Activated naive CD8-positive, alpha-beta T cell treated with anti-CD3 and anti-CD28 coated beads for 36 hours (primary cell): ENCODE measurements at regions not wholly inside any gene's neighbourhood (a gene's known extent, or its start where the extent isn't known, plus 50 kb on each side); places are given as distances from the start of the nearest gene placed in this dataset.
"Not testable (repeated sequence)": the region's sequence is repeated elsewhere in the genome, so short reads cannot be mapped to it uniquely, and the experiment has no call there.

Experiments used
- DNase-seq: peaks from one replicate; pipeline ENCODE4 v3.0.0; 2021
- H3K27ac Mint-ChIP-seq: one replicate; pipeline ENCODE4 v1.8.0; 2022; ENCODE audit warnings: mild to moderate bottlenecking, moderate library complexity, mixed read lengths
- H3K27me3 Mint-ChIP-seq: one replicate; pipeline ENCODE4 v1.8.0; 2022; ENCODE audit warnings: mild to moderate bottlenecking, mixed read lengths
- H3K36me3 Mint-ChIP-seq: one replicate; pipeline ENCODE4 v1.8.0; 2021; ENCODE audit warnings: mild to moderate bottlenecking, mixed read lengths
- H3K4me1 Mint-ChIP-seq: one replicate; pipeline ENCODE4 v1.8.0; 2021; ENCODE audit warnings: mixed read lengths
- H3K4me3 Mint-ChIP-seq: one replicate; pipeline ENCODE4 v1.8.0; 2022; ENCODE audit warnings: mild to moderate bottlenecking, moderate library complexity, mixed read lengths
- H3K9me3 Mint-ChIP-seq: one replicate; pipeline ENCODE4 v1.8.0; 2022; ENCODE audit warnings: mixed read lengths

GRCh38 chr21:31530897-31531705 lies 128.4 kb upstream of the SOD1 start:
- Mint-ChIP-seq H3K36me3 (no peaks in the 10 kb centered on the region), H3K4me1 (peaks cover 3% of the 10 kb centered on the region), H3K9me3 (no peaks in the 10 kb centered on the region), H3K27me3 (no peaks in the 10 kb centered on the region), H3K4me3 (no peak overlapping the region), H3K27ac (no peak overlapping the region)
- no peak for DNase-seq

DNA sequence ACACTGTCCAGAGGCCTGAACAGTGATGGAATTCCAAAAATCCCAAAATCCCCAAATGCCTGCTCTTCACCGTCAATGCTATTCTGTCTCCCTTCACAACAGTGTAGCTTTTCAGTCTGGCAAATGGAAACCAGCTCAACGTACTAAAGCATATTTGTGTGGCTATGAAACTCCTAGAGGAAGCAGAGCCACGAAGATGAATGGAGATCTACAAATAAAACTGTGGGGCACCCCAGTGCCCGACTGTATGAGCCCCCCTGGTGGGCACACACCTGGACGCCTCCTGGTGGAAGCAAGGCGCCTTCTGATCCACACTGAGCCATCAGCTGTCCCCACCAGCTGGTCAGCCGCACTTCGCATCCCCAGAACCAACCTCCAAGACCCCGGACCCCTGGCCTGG lies 129.1 kb upstream of the SOD1 start:
- Mint-ChIP-seq H3K36me3 (no peaks in the 10 kb centered on the region), H3K4me3 (no peak overlapping the region), H3K4me1 (peaks cover 4% of the 10 kb centered on the region), H3K9me3 (no peaks in the 10 kb centered on the region), H3K27ac (no peak overlapping the region), H3K27me3 (no peaks in the 10 kb centered on the region)
- DNase-seq, result no peak

DNA sequence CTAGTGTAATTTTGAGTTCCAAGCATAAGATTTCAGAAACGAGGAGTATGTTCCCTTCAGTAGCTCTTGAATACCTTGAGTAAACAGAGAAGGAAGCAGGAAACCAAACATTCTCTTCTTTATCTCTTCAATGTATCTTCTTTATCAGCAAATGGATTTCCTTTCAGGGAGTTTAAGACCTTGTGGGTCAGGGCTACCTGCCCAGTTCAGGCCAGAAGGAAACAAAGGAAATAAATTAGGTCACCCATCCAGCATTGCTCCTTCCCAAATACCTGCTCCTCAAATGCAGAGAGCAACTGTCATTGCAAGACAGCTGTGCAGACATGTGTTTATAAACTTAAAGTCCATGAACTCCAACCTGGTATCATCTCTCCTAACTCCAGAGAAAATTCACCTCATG lies 130.1 kb upstream of the SOD1 start:
- Mint-ChIP-seq H3K9me3 (no peaks in the 10 kb centered on the region), H3K27ac (no peak overlapping the region), H3K27me3 (no peaks in the 10 kb centered on the region), H3K4me1 (peaks cover 4% of the 10 kb centered on the region), H3K4me3 (no peak overlapping the region), H3K36me3 (no peaks in the 10 kb centered on the region)
- DNase-seq, result no peak

DNA sequence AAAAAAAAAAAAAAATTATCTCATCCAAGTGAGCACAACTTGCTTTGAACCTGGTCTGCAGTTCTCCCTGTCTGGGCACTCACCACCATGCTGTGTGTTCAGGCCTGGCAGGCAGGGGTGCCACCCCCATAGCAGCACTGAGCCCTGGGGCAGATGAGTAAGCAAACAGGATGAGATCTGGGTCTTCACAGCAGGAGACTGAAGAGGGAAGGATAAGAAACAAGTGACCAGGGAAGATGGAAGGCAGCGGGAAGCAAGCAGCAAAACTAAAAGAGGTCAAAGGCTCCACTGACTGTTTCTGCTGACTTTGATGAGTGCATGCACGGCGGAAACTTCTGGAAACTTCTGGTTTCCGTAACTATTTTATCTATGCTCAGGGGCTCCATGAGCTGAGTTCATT lies 133.5 kb upstream of the SOD1 start:
- Mint-ChIP-seq H3K4me1 (peaks cover 4% of the 10 kb centered on the region), H3K9me3 (no peaks in the 10 kb centered on the region), H3K36me3 (no peaks in the 10 kb centered on the region), H3K27me3 (no peaks in the 10 kb centered on the region), H3K27ac (no peak overlapping the region), H3K4me3 (no peak overlapping the region)
- DNase-seq, result no peak

GRCh38 chr21:31524140-31524539 lies 135.4 kb upstream of the SOD1 start:
- Mint-ChIP-seq H3K27me3 (no peaks in the 10 kb centered on the region), H3K4me3 (no peak overlapping the region), H3K27ac (no peak overlapping the region), H3K36me3 (no peaks in the 10 kb centered on the region), H3K4me1 (peaks cover 1% of the 10 kb centered on the region), H3K9me3 (no peaks in the 10 kb centered on the region)
- DNase-seq, result no peak

DNA sequence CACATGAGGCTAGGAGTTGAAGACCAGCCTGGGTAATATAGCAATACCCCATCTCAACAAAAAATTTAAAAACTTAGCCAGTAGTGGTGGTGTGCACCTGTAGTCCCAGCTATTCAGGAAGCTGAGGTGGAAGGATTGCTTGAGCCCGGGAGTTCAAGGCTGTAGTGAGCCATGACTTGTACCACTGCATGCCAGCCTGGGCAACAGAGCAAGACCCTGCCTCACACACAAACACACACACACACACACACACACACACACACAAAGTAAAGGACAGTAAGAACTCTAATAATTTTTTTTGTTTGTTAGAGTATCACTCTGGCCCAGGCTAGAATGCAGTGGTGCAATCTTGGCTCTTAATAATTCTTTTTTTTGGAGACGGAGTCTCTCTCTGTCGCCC lies 138.0 kb upstream of the SOD1 start:
- Mint-ChIP-seq H3K27ac (no peak overlapping the region), H3K36me3 (no peaks in the 10 kb centered on the region), H3K9me3 (no peaks in the 10 kb centered on the region), H3K27me3 (peaks cover under 1% of the 10 kb centered on the region), H3K4me1 (peaks cover 6% of the 10 kb centered on the region), H3K4me3 (no peak overlapping the region)
- DNase-seq, result no peak

GRCh38 chr21:31520561-31521098 lies 138.9 kb upstream of the SOD1 start:
- Mint-ChIP-seq H3K36me3 (no peaks in the 10 kb centered on the region), H3K27ac (no peak overlapping the region), H3K27me3 (peaks cover 3% of the 10 kb centered on the region), H3K4me3 (no peak overlapping the region), H3K4me1 (peaks cover 4% of the 10 kb centered on the region), H3K9me3 (no peaks in the 10 kb centered on the region)
- DNase-seq, result no peak

- Mint-ChIP-seq H3K4me1 (peaks cover 4% of the 10 kb centered on the region), H3K27ac (no peak overlapping the region), H3K27me3 (peaks cover 3% of the 10 kb centered on the region), H3K36me3 (no peaks in the 10 kb centered on the region), H3K9me3 (no peaks in the 10 kb centered on the region), H3K4me3 (no peak overlapping the region)
- DNase-seq, result no peak
Observed at GRCh38 chr21:31518580-31518979, 140.9 kb upstream of the SOD1 start.

DNA sequence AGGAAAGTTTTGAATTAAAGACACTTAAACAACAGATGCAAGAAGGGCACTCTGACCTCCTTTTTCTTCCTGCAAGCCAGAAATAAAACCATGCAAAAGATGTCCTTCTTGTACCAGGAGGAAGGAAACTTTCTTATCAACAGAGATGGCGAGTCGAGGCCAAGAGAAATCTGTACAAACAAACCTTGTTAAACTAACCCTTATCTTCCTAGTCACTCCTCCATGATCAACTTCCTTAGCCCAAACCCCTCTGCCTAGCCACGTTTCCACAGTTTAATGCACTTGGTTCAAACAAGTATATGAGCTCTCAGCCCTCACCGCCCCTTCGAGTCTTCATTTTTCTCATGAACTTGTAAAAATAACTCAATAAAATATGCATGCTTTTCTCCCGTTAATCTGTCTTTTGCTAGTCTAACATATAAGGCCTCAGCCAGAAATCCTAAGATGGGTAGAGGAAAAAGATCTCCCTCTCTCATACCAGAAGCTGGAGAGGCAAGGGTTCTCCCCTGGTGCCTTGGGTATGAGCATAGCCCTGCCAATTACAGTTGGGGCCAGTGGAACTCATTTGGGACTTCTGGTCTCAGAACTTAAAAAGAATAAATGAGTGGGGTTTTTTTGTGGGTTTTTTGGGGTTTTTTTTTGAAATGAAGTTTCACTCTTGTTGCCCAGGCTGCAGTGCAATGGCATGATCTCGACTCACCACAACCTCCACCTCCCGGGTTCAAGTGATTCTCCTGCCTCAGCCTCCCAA lies 141.7 kb upstream of the SOD1 start:
- no peak for DNase-seq
- H3K4me1 Mint-ChIP-seq, result peaks cover 4% of the 10 kb centered on the region
- no peak overlapping the region for H3K27ac Mint-ChIP-seq
- no peaks in the 10 kb centered on the region for H3K9me3 Mint-ChIP-seq
- H3K4me3 Mint-ChIP-seq, result no peak overlapping the region
- H3K27me3 Mint-ChIP-seq, result peaks cover 3% of the 10 kb centered on the region
- H3K36me3 Mint-ChIP-seq, result no peaks in the 10 kb centered on the region

GRCh38 chr21:31515253-31515652 lies 144.2 kb upstream of the SOD1 start:
- DNase-seq, result no peak
- Mint-ChIP-seq H3K4me1 (peaks cover 5% of the 10 kb centered on the region), H3K27me3 (peaks cover 3% of the 10 kb centered on the region), H3K4me3 (no peak overlapping the region), H3K9me3 (no peaks in the 10 kb centered on the region), H3K36me3 (no peaks in the 10 kb centered on the region), H3K27ac (no peak overlapping the region)

- Mint-ChIP-seq H3K4me1 (peaks cover 9% of the 10 kb centered on the region), H3K27me3 (peaks cover 3% of the 10 kb centered on the region), H3K27ac (no peak overlapping the region), H3K9me3 (no peaks in the 10 kb centered on the region), H3K36me3 (no peaks in the 10 kb centered on the region), H3K4me3 (no peak overlapping the region)
- no peak for DNase-seq
Observed at GRCh38 chr21:31514598-31514997, 144.9 kb upstream of the SOD1 start.

DNA sequence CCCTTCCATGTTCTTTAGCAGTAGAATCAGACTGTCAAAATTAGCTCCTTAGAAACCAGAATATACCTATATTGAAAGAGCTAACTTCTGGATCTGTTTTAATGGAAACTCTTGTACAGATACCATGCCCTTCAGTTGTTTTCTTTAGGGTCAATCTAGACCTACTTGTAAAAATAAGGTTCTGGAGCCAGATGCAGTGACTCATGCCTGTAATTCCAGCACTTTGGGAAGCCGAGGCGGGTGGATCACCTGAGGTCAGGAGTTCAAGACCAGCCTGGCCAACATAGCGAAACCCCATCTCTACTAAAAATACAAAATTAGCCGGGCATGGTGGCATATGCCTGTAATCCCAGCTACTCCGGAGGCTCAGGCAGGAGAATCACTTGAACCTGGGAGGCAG lies 146.0 kb upstream of the SOD1 start:
- not testable (repeated sequence) for H3K36me3 Mint-ChIP-seq, H3K4me3 Mint-ChIP-seq, H3K9me3 Mint-ChIP-seq, H3K27ac Mint-ChIP-seq, DNase-seq, H3K27me3 Mint-ChIP-seq
- peaks cover 18% of the 10 kb centered on the region for H3K4me1 Mint-ChIP-seq

GRCh38 chr21:31511999-31512398 lies 147.5 kb upstream of the SOD1 start:
- H3K36me3 Mint-ChIP-seq, DNase-seq, H3K4me3 Mint-ChIP-seq, H3K27ac Mint-ChIP-seq, H3K9me3 Mint-ChIP-seq, H3K27me3 Mint-ChIP-seq: not testable (repeated sequence)
- H3K4me1 Mint-ChIP-seq, result peaks cover 14% of the 10 kb centered on the region

DNA sequence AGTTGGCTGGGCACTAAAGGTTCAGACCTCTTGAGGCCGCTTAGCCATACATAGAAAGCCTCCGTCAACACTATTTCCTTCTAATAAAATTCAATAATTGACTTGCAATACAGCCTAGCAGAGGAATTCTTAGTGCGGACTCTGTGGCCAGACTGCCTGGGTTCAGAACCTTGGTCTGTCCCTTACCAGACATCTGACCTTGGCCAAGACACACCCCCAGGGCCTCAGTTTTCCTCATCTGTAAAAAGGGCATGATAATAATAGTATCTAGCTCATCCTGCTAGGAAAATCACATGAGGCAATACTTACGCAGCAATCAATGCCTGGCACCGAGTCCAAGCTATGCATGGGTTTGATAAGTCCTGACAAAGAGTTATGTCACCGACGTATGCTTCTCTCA lies 148.2 kb upstream of the SOD1 start:
- Mint-ChIP-seq H3K4me1 (peaks cover 15% of the 10 kb centered on the region), H3K4me3 (no peak overlapping the region), H3K27ac (no peak overlapping the region), H3K27me3 (peaks cover under 1% of the 10 kb centered on the region), H3K36me3 (no peaks in the 10 kb centered on the region), H3K9me3 (no peaks in the 10 kb centered on the region)
- DNase-seq, result no peak

GRCh38 chr21:31509194-31510017 lies 150.1 kb upstream of the SOD1 start:
- Mint-ChIP-seq H3K4me1 (peaks cover 18% of the 10 kb centered on the region), H3K4me3 (no peak overlapping the region), H3K27ac (no peak overlapping the region), H3K9me3 (no peaks in the 10 kb centered on the region), H3K36me3 (no peaks in the 10 kb centered on the region), H3K27me3 (no peaks in the 10 kb centered on the region)
- peak; percentile 79 for DNase-seq
